NCI-H460 (cell line): ENCODE measurements at regions not wholly inside any gene's neighbourhood (a gene's known extent, or its start where the extent isn't known, plus 50 kb on each side); places are given as distances from the start of the nearest gene placed in this dataset.

ENCODE experiments used
- DNase-seq: peaks from one replicate; pipeline ENCODE4 v3.0.0-alpha.2; 2016; ENCODE audit warnings: low read depth; ENCODE audit errors: extremely low read depth

- no peak for DNase-seq
These were observed 151.7 kb upstream of the MPDZ start for GRCh38 chr9:13431222-13431536.

- no peak for DNase-seq
These were observed 151.1 kb upstream of the MPDZ start for GRCh38 chr9:13430368-13431221.

GRCh38 chr9:13429301-13430190 lies 150.1 kb upstream of the MPDZ start:
- no peak for DNase-seq

- no peak for DNase-seq
These were observed 149.3 kb upstream of the MPDZ start for GRCh38 chr9:13428766-13429165.

GRCh38 chr9:13427587-13427986 lies 148.1 kb upstream of the MPDZ start:
- peak; percentile 31 for DNase-seq

GRCh38 chr9:13426606-13427005 lies 147.1 kb upstream of the MPDZ start:
- DNase-seq = no peak

- no peak for DNase-seq
These were observed 145.4 kb upstream of the MPDZ start for GRCh38 chr9:13424872-13425271.

- DNase-seq = no peak
These were observed 144.7 kb upstream of the MPDZ start for GRCh38 chr9:13424204-13424603.

- DNase-seq = no peak
These were observed 134.9 kb upstream of the MPDZ start for GRCh38 chr9:13414349-13414748.

GRCh38 chr9:13412331-13412730 lies 132.8 kb upstream of the MPDZ start:
- no peak for DNase-seq

- DNase-seq = no peak
These were observed 132.3 kb upstream of the MPDZ start for GRCh38 chr9:13411791-13412190.

- no peak for DNase-seq
These were observed 131.1 kb upstream of the MPDZ start for GRCh38 chr9:13410566-13411031.

GRCh38 chr9:13397661-13398060 lies 118.2 kb upstream of the MPDZ start:
- no peak for DNase-seq

GRCh38 chr9:13397220-13397619 lies 117.7 kb upstream of the MPDZ start:
- DNase-seq = no peak

- DNase-seq = no peak
These were observed 116.9 kb upstream of the MPDZ start for GRCh38 chr9:13396418-13396817.

- DNase-seq = no peak
These were observed 115.7 kb upstream of the MPDZ start for GRCh38 chr9:13395156-13395555.

- no peak for DNase-seq
These were observed 108.7 kb upstream of the MPDZ start for GRCh38 chr9:13388157-13388556.

GRCh38 chr9:13387734-13388067 lies 108.2 kb upstream of the MPDZ start:
- DNase-seq = no peak

- DNase-seq = no peak
These were observed 107.6 kb upstream of the MPDZ start for GRCh38 chr9:13386935-13387733.

GRCh38 chr9:13386316-13386715 lies 106.8 kb upstream of the MPDZ start:
- DNase-seq = no peak

- no peak for DNase-seq
These were observed 104.4 kb upstream of the MPDZ start for GRCh38 chr9:13383855-13384254.
